AG09319 (cell line): ENCODE measurements at regions not wholly inside any gene's neighbourhood (a gene's known extent, or its start where the extent isn't known, plus 50 kb on each side); places are given as distances from the start of the nearest gene placed in this dataset.

Experiments
- DNase-seq: peaks from one replicate; pipeline ENCODE4 v3.0.0-alpha.2; 2010; ENCODE audit warnings: low read depth; ENCODE audit errors: extremely low read depth
- CTCF ChIP-seq: IDR thresholded peaks from 2 replicates; pipeline ENCODE4 v1.5.1; 2011; ENCODE audit warnings: low read depth, mild to moderate bottlenecking, inconsistent platforms, low read length, moderate library complexity

GRCh38 chr11:87753143-87753542 is 422.1 kb downstream of the RAB38 start:
- TF ChIP-seq CTCF, result no peak
- DNase-seq, result no peak

- no peak; the same call in 1 of the 2 replicates for TF ChIP-seq CTCF
- no peak for DNase-seq
Measured at GRCh38 chr11:87743007-87743406, 432.2 kb downstream of the RAB38 start.

GRCh38 chr11:87740968-87741367 is 434.3 kb downstream of the RAB38 start:
- no peak for DNase-seq
- no peak for TF ChIP-seq CTCF

GRCh38 chr11:87740451-87740850 is 434.8 kb downstream of the RAB38 start:
- no peak for TF ChIP-seq CTCF
- DNase-seq, result no peak

GRCh38 chr11:87739766-87740165 is 435.5 kb downstream of the RAB38 start:
- no peak for TF ChIP-seq CTCF
- no peak for DNase-seq

GRCh38 chr11:87739261-87739660 is 436.0 kb downstream of the RAB38 start:
- no peak for DNase-seq

GRCh38 chr11:87736928-87737327 is 438.3 kb downstream of the RAB38 start:
- no peak for DNase-seq
- TF ChIP-seq CTCF, result no peak

More at GRCh38 chr11:87739261-87739660, 436.0 kb downstream of the RAB38 start:
- no peak for TF ChIP-seq CTCF

- DNase-seq, result no peak
Measured at GRCh38 chr11:87726506-87726905, 448.7 kb downstream of the RAB38 start.

More at GRCh38 chr11:87726506-87726905, 448.7 kb downstream of the RAB38 start:
- no peak for TF ChIP-seq CTCF
